HepG2 (cell line): ENCODE measurements at regions not wholly inside any gene's neighbourhood (a gene's known extent, or its start where the extent isn't known, plus 50 kb on each side); places are given as distances from the start of the nearest gene placed in this dataset.
"Not testable (repeated sequence)": the region's sequence is repeated elsewhere in the genome, so short reads cannot be mapped to it uniquely, and the experiment has no call there.

Experiments used
- GATAD1 ChIP-seq: IDR thresholded peaks from 2 replicates; pipeline ENCODE4 v1.6.1; 2016; ENCODE audit warnings: missing genetic modification reagents, missing compliant biosample characterization
- TF ChIP-seq, protein P1 (sequence below): sonication (generic); formaldehyde crosslinking; IDR thresholded peaks from 2 replicates; pipeline ENCODE4 v1.8.0; 2022; ENCODE audit warnings: missing genetic modification reagents, mild to moderate bottlenecking, moderate library complexity, borderline replicate concordance

DNA sequence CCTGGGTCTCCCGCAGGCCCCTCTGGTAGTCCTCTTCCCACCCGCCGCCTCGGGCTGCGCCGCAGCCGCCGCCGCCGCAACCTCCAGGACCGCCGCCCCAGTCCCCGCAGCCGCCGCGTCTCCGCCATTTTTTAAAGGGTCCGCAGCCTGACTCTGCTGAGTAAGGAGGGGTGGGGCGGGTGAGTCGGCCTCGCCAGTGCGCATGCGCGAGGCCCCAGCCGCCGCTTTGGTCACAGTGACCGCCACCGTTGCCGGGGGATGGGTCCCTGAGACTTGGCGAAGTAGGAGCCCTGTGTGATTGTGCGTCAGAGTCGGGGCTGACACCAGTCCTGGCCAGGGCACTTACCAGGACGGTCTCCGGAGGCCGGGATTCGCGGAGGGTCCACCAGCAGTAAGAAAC, 1424.2 kb upstream of the PCDH10 start:
- TF ChIP-seq, protein P1, sequence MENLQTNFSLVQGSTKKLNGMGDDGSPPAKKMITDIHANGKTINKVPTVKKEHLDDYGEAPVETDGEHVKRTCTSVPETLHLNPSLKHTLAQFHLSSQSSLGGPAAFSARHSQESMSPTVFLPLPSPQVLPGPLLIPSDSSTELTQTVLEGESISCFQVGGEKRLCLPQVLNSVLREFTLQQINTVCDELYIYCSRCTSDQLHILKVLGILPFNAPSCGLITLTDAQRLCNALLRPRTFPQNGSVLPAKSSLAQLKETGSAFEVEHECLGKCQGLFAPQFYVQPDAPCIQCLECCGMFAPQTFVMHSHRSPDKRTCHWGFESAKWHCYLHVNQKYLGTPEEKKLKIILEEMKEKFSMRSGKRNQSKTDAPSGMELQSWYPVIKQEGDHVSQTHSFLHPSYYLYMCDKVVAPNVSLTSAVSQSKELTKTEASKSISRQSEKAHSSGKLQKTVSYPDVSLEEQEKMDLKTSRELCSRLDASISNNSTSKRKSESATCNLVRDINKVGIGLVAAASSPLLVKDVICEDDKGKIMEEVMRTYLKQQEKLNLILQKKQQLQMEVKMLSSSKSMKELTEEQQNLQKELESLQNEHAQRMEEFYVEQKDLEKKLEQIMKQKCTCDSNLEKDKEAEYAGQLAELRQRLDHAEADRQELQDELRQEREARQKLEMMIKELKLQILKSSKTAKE: not testable (repeated sequence)
- not testable (repeated sequence) for TF ChIP-seq GATAD1 (CRISPR knock-in tag)
